Stomach (tissue), 8 donors: ENCODE measurements at regions not wholly inside any gene's neighbourhood (a gene's known extent, or its start where the extent isn't known, plus 50 kb on each side); places are given as distances from the start of the nearest gene placed in this dataset.
"Not testable (repeated sequence)": the region's sequence is repeated elsewhere in the genome, so short reads cannot be mapped to it uniquely, and the experiment has no call there.

Source experiments
- DNase-seq, 2 donors: peaks; one replicate each; pipeline versions ENCODE4 v3.0.0 to v3.0.0-alpha.2; 2013 to 2019
- H3K27ac ChIP-seq, 5 donors: fragments of 200-600 bp in 4 of 5; sonication (generic) in 4 of 5; one replicate each; pipeline ENCODE4 v1.5.1; 2013 to 2019; ENCODE audit warnings: mild to moderate bottlenecking in 1 of 5, moderate library complexity in 1 of 5
- H3K27me3 ChIP-seq, 3 donors: fragments of 200-600 bp; sonication (generic); one replicate each; pipeline ENCODE4 v1.5.1; 2017 to 2019; ENCODE audit warnings: mixed run types in 1 of 3
- H3K36me3 ChIP-seq, 4 donors: fragments of 200-600 bp; sonication (generic); 1 replicate in 3 of 4; 2 replicates in 1 of 4; pipeline ENCODE4 v1.5.1; 2016 to 2019
- H3K4me1 ChIP-seq, 4 donors: fragments of 200-600 bp; sonication (generic); one replicate each; pipeline ENCODE4 v1.5.1; 2016 to 2019
- H3K4me3 ChIP-seq, 4 donors: fragments of 200-600 bp; sonication (generic) in 3 of 4; one replicate each; pipeline ENCODE4 v1.5.1; 2016 to 2019; ENCODE audit warnings: mild to moderate bottlenecking in 1 of 4
- H3K9me3 ChIP-seq, 4 donors: fragments of 200-600 bp; sonication (generic); one replicate each; pipeline ENCODE4 v1.5.1; 2016 to 2019
- EP300 ChIP-seq: sonication (generic); formaldehyde crosslinking; IDR thresholded peaks from one replicate; pipeline ENCODE4 v1.6.1; 2017; ENCODE audit warnings: antibody characterized with exemption
- POLR2A ChIP-seq, 4 donors: fragments of 450-650 bp; IDR thresholded peaks; one replicate each; pipeline ENCODE4 v1.6.1; 2016; ENCODE audit warnings: antibody characterized with exemption in 4 of 4, control low read depth in 2 of 4, mild to moderate bottlenecking in 1 of 4, moderate library complexity in 1 of 4
- POLR2AphosphoS5 ChIP-seq, 3 donors: sonication (generic); formaldehyde crosslinking; IDR thresholded peaks; one replicate each; pipeline ENCODE4 v1.6.1; 2016; ENCODE audit warnings: antibody characterized with exemption in 3 of 3
- WGBS, 5 donors: extraction: QIAGEN DNeasy Blood & Tissue Kit in 3 of 5; methylation state at CpG; one replicate each; pipeline versions ENCODE4 v1.1.5 to v1.1.7; 2013 to 2018; 5-methylcytosine and 5-hydroxymethylcytosine counted together
- intact Hi-C: fragments of 100-400 bp; cut with DNase I; formaldehyde crosslinking; loops from one replicate; pipeline ENCODE4 v1.15.1; 2023; ENCODE audit warnings: low total_unique reads
- TF ChIP-seq, protein P1 (sequence below), 7 experiments: fragments of 450-650 bp in 4 of 7; fragments of 200-600 bp in 3 of 7; sonication (generic) in 3 of 7; IDR thresholded peaks; one replicate each; pipeline ENCODE4 v1.5.1; 2016 to 2019; ENCODE audit warnings: antibody characterized with exemption in 7 of 7, control low read depth in 2 of 7, mild to moderate bottlenecking in 1 of 7
- donor health status: healthy with polysubstance abuse.
- donor health status: Bipolar disorder and iron deficiency.
- donor health status: healthy.

DNA sequence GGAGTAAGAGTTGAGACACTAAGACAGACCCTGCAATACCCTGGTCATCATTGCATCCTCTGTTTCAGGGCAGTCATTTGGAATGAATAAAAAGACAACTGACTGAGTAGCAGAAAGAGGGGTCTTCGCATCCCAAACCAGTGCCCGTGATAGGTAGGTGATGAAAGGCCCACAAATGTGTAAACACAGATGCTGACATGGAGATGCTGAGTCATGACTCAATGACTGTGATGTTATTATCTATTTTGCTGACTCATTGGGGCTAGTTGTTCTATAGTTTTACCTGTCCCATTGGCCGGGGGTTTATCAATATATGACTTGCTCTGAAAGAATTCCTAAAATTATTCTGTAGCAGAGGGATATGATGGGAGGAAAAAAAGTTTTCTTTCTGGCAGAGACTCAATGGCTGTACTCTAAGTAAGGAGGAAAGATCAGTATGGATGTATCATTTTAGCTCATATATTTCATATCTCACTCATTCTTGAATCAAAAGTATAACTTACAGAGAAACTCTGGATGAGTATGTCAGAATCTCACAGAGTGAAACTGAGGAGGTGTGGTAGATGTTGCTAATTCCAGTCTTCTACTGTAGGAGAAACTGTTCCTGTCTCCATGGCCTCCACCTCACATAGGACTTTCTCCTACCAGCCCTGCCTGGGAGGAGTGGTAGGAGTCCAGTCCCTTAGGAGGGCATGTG is 119.9 kb upstream of the PREP start:
- DNase-seq = no peak
- Histone ChIP-seq H3K36me3 (no peaks in the 10 kb centered on the region), H3K9me3 (peaks cover 0 to 5% (median 0%) of the 10 kb centered on the region in 4 donors), H3K27ac (no peak overlapping the region), H3K27me3 (no peaks in the 10 kb centered on the region), H3K4me1 (no peaks in the 10 kb centered on the region), H3K4me3 (no peak overlapping the region)
- intact Hi-C loops = no loop called here
- TF ChIP-seq POLR2A (IDR thresholded peaks at IDR 0.05) (no peak), EP300 (no peak)
- TF ChIP-seq, protein P1, sequence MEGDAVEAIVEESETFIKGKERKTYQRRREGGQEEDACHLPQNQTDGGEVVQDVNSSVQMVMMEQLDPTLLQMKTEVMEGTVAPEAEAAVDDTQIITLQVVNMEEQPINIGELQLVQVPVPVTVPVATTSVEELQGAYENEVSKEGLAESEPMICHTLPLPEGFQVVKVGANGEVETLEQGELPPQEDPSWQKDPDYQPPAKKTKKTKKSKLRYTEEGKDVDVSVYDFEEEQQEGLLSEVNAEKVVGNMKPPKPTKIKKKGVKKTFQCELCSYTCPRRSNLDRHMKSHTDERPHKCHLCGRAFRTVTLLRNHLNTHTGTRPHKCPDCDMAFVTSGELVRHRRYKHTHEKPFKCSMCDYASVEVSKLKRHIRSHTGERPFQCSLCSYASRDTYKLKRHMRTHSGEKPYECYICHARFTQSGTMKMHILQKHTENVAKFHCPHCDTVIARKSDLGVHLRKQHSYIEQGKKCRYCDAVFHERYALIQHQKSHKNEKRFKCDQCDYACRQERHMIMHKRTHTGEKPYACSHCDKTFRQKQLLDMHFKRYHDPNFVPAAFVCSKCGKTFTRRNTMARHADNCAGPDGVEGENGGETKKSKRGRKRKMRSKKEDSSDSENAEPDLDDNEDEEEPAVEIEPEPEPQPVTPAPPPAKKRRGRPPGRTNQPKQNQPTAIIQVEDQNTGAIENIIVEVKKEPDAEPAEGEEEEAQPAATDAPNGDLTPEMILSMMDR (IDR thresholded peaks at IDR 0.05) = no peak
- WGBS, 5 donors = 66 to 81% (median 76%) methylated on average over 3 of the region's 3 CpGs

DNA sequence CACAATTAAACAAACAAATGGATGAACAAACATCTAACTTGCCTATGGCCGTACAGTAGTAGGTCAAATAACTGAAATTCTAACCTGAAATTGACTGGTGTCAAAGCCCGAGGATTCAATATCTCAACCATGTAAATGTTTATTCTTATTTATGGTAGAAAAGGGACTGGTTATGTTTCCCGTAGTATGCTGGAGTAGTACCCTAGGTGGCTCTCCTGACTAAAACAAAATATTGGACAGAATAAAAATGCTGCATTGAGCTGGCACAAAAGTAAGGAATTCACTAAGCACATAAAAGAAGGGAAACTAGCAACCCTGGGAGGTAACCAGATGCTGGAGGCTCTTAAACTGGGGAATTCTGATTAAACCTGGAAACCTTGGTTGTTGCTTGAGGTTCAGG is 117.1 kb upstream of the PREP start:
- 32 to 52% (median 47%) methylated on average over 3 of the region's 3 CpGs for WGBS, 5 donors
- Histone ChIP-seq H3K4me1 (no peaks in the 10 kb centered on the region), H3K27me3 (no peaks in the 10 kb centered on the region), H3K4me3 (no peak overlapping the region), H3K36me3 (no peaks in the 10 kb centered on the region), H3K9me3 (no peaks in the 10 kb centered on the region), H3K27ac (no peak overlapping the region)
- TF ChIP-seq EP300 (no peak), POLR2A (IDR thresholded peaks at IDR 0.05) (no peak), POLR2AphosphoS5 (IDR thresholded peaks at IDR 0.05) (no peak)
- TF ChIP-seq, protein P1 (IDR thresholded peaks at IDR 0.05) = no peak
- intact Hi-C loops = no loop called here
- no peak for DNase-seq

DNA sequence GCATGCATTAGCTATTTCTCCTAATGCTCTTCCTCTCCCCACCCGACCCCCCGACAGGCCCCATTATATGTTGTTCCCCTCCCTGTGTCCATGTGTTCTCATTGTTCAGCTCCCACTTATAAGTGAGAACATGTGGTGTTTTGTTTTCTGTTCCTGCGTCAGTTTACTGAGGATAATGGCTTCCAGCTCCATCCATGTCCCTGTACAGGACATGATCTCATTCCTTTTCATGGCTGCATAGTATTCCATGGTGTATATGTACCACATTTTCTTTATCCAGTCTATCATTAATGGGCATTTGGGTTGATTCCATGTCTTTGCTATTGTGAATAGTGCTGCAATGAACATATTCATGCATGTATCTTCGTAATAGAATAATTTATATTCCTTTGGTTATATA is 116.1 kb upstream of the PREP start:
- H3K4me3 ChIP-seq, H3K4me1 ChIP-seq, intact Hi-C loops, H3K27ac ChIP-seq, H3K27me3 ChIP-seq, DNase-seq, H3K9me3 ChIP-seq, H3K36me3 ChIP-seq: not testable (repeated sequence)
- WGBS, 5 donors = 93 to 99% (median 95%) methylated on average over 4 of the region's 4 CpGs

DNA sequence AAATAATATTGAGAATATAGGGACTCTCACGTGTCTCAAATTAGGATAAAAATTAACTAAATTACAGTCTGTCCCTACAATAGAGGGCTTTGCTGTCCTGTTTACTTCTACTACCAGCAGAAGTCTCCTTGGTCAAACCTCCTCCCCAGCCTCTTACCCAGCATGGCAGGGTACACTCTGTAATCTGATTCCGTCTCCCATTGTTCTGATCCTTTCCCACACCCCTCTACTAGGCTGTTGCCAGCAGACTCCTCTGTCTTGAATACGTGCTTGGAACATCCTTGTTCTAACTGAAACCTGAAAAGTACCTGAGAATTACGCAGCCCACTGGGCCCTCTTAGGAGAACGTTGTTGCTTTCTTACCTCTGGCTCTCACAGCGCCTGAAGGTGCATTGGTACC is 112.2 kb upstream of the PREP start:
- Histone ChIP-seq H3K4me3 (no peak overlapping the region), H3K4me1 (no peaks in the 10 kb centered on the region), H3K9me3 (no peaks in the 10 kb centered on the region), H3K36me3 (no peaks in the 10 kb centered on the region), H3K27ac (no peak overlapping the region), H3K27me3 (no peaks in the 10 kb centered on the region)
- TF ChIP-seq POLR2AphosphoS5 (IDR thresholded peaks at IDR 0.05) (no peak), POLR2A (IDR thresholded peaks at IDR 0.05) (no peak), EP300 (no peak)
- TF ChIP-seq, protein P1 (IDR thresholded peaks at IDR 0.05) = no peak
- no peak for DNase-seq
- intact Hi-C loops = no loop called here
- WGBS, 5 donors = 62 to 77% (median 72%) methylated on average over 6 of the region's 6 CpGs

DNA sequence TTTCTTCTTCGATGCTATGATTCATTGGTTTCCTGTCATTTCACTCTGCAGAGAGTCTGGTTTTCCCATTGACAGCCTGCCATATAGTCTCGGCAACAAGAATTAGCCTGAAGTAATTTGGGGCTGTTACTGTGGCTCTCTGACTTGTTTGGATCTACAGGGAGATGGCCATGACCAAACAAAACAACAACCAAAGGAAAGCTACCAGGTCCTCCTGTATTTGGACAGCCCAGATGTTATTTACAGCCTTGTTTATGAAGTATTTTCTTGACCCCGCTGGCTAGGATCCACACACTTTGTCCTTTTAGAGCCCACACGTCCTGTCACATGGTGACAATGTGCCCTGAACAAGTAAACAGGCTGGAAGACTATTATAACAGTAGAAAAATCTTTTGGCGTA is 111.4 kb upstream of the PREP start:
- Histone ChIP-seq H3K4me3 (no peak overlapping the region), H3K36me3 (no peaks in the 10 kb centered on the region), H3K27ac (no peak overlapping the region), H3K9me3 (no peaks in the 10 kb centered on the region), H3K4me1 (no peaks in the 10 kb centered on the region), H3K27me3 (no peaks in the 10 kb centered on the region)
- no peak for DNase-seq
- 45 to 65% (median 59%) methylated on average over 5 of the region's 5 CpGs for WGBS, 5 donors
- TF ChIP-seq POLR2AphosphoS5 (IDR thresholded peaks at IDR 0.05) (no peak), POLR2A (IDR thresholded peaks at IDR 0.05) (no peak), EP300 (no peak)
- intact Hi-C loops = no loop called here
